ENCODE measurements at regions not wholly inside any gene's neighbourhood (a gene's known extent, or its start where the extent isn't known, plus 50 kb on each side); places are given as distances from the start of the nearest gene placed in this dataset.

DNA sequence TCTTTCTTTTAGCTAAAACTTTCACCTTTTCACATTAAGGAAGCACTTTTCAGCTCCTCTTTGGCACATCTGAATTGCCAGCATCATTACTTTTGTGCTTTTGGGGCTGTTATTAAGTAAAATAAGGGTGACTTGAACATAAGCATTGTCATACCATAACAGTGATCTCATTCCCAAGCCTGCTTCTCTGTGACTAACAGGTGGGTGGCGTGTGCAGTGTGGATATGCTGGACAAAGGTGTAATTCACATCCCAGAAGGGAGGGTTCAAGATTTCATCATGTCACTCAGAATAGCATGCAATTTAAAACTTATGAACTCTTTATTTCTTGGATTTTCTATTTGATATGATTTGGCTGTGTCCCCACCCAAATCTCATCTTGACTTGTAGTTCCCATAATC, 517.4 kb upstream of the MKI67 start:
- Histone ChIP-seq H2AFZ (ENCODE audit: low read depth, low read length) (no peak overlapping the region), H2BK15ac (ENCODE audit: low read depth, poor library complexity, severe bottlenecking) (no peak overlapping the region), H2BK5ac (ENCODE audit: low read depth, low read length, poor library complexity, severe bottlenecking) (no peak overlapping the region), H3K18ac (ENCODE audit: low read depth in 1 of 2, low read length in 2 of 2) (no peak overlapping the region), H3K36me3 (ENCODE audit: control insufficient read depth in 1 of 2, insufficient read depth in 2 of 2, low read depth in 1 of 2, low read length in 2 of 2) (no peaks in the 10 kb centered on the region), H2BK120ac (ENCODE audit: low read depth, low read length) (no peak overlapping the region), H3K27ac (ENCODE audit: low read length, poor library complexity, severe bottlenecking) (no peak overlapping the region), H2BK12ac (ENCODE audit: low read length in 2 of 2) (no peak overlapping the region), H3K9me3 (ENCODE audit: control insufficient read depth, low read length) (peaks cover 2% of the 10 kb centered on the region), H3K4me2 (ENCODE audit: low read length, poor library complexity, severe bottlenecking) (no peak overlapping the region), H4K91ac (ENCODE audit: low read length) (no peak overlapping the region), H3K79me1 (replicated peaks; ENCODE audit: low read length, poor library complexity, severe bottlenecking) (no peaks in the 10 kb centered on the region), H3K4ac (ENCODE audit: low read depth in 1 of 2, low read length in 2 of 2) (no peak overlapping the region), H3K9ac (ENCODE audit: low read length) (no peak overlapping the region), H4K8ac (ENCODE audit: low read length) (no peak overlapping the region), H3K4me3 (ENCODE audit: insufficient read depth in 1 of 2, low read depth in 1 of 2, low read length in 2 of 2) (no peak overlapping the region), H3K14ac (ENCODE audit: low read length in 2 of 2) (no peak overlapping the region), H3K23ac (ENCODE audit: low read length in 2 of 2) (no peak overlapping the region), H3K27me3 (ENCODE audit: control insufficient read depth in 1 of 2, insufficient read depth in 1 of 2, low read length in 2 of 2) (no peaks in the 10 kb centered on the region), H3K4me1 (ENCODE audit: control insufficient read depth, insufficient read depth, low read depth, low read length) (no peaks in the 10 kb centered on the region), H2AK5ac (ENCODE audit: low read length, severe bottlenecking) (no peak overlapping the region)
- DNase-seq = no peak
- WGBS = no CpG with 5 or more reads among the region's 1 CpG

DNA sequence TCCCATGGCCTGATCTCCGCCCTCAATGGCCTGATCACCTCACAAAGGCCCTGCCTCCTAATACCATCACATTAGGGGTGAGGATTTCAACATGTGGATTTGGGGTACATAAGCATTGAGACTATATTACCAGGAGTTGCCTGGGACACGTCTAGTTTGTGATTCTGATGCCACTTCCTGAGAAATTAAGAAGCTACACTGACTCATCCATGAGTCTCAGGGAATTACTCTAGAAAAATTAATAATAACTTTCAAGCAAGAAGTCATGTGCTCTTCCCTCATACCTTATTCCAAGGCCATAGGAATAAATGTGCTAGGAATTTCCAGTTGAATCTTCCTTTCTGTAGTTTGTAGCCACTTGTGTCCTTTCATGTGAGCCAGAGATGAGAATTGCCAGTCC, 519.3 kb upstream of the MKI67 start:
- no peak overlapping the region for H2BK12ac ChIP-seq (ENCODE audit: low read length in 2 of 2)
- H2AFZ ChIP-seq (ENCODE audit: low read depth, low read length) = no peak overlapping the region
- H3K4me3 ChIP-seq (ENCODE audit: insufficient read depth in 1 of 2, low read depth in 1 of 2, low read length in 2 of 2) = no peak overlapping the region
- no peaks in the 10 kb centered on the region for H3K79me1 ChIP-seq (replicated peaks; ENCODE audit: low read length, poor library complexity, severe bottlenecking)
- no peak for DNase-seq
- H2AK5ac ChIP-seq (ENCODE audit: low read length, severe bottlenecking) = no peak overlapping the region
- H3K18ac ChIP-seq (ENCODE audit: low read depth in 1 of 2, low read length in 2 of 2) = no peak overlapping the region
- WGBS = 50% methylated on average over 1 of the region's 2 CpGs
- H3K4me2 ChIP-seq (ENCODE audit: low read length, poor library complexity, severe bottlenecking) = no peak overlapping the region
- no peak overlapping the region for H3K27ac ChIP-seq (ENCODE audit: low read length, poor library complexity, severe bottlenecking)
- no peak overlapping the region for H4K91ac ChIP-seq (ENCODE audit: low read length)
- no peak overlapping the region for H3K23ac ChIP-seq (ENCODE audit: low read length in 2 of 2)
- H2BK5ac ChIP-seq (ENCODE audit: low read depth, low read length, poor library complexity, severe bottlenecking) = no peak overlapping the region
- no peaks in the 10 kb centered on the region for H3K36me3 ChIP-seq (ENCODE audit: control insufficient read depth in 1 of 2, insufficient read depth in 2 of 2, low read depth in 1 of 2, low read length in 2 of 2)
- H3K14ac ChIP-seq (ENCODE audit: low read length in 2 of 2) = no peak overlapping the region
- no peak overlapping the region for H2BK15ac ChIP-seq (ENCODE audit: low read depth, poor library complexity, severe bottlenecking)
- no peaks in the 10 kb centered on the region for H3K9me3 ChIP-seq (ENCODE audit: control insufficient read depth, low read length)
- H2BK120ac ChIP-seq (ENCODE audit: low read depth, low read length) = no peak overlapping the region
- H3K9ac ChIP-seq (ENCODE audit: low read length) = peak overlapping the region; percentile 19
- no peak overlapping the region for H3K4ac ChIP-seq (ENCODE audit: low read depth in 1 of 2, low read length in 2 of 2)
- H3K27me3 ChIP-seq (ENCODE audit: control insufficient read depth in 1 of 2, insufficient read depth in 1 of 2, low read length in 2 of 2) = no peaks in the 10 kb centered on the region
- no peak overlapping the region for H4K8ac ChIP-seq (ENCODE audit: low read length)
- no peaks in the 10 kb centered on the region for H3K4me1 ChIP-seq (ENCODE audit: control insufficient read depth, insufficient read depth, low read depth, low read length)

DNA sequence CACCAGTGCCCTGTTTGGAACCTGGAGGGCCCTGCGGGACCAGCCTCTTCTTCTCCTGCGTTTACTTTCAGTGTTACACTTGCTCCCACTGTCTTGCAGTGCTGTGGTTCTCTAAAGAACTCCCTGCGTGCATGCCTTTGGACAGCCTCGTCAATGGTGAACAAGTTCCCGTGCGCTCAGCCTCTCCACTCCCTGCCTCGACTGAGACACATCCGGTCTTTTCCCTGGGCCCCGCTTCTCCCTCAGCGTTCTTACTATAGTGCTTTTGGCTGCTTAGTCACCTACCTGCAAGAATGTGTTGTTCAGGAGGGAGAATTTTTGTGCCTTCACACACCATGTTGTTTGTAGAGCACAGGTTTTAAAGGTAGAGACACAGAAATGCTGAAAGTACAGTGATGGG, 520.7 kb upstream of the MKI67 start:
- no peak for DNase-seq
- H3K79me1 ChIP-seq (replicated peaks; ENCODE audit: low read length, poor library complexity, severe bottlenecking) = no peaks in the 10 kb centered on the region
- H2BK5ac ChIP-seq (ENCODE audit: low read depth, low read length, poor library complexity, severe bottlenecking) = no peak overlapping the region
- no peak overlapping the region for H2AFZ ChIP-seq (ENCODE audit: low read depth, low read length)
- 83% methylated on average over 10 of the region's 10 CpGs for WGBS
- H3K4me1 ChIP-seq (ENCODE audit: control insufficient read depth, insufficient read depth, low read depth, low read length) = no peaks in the 10 kb centered on the region
- no peak overlapping the region for H3K27ac ChIP-seq (ENCODE audit: low read length, poor library complexity, severe bottlenecking)
- no peak overlapping the region for H3K18ac ChIP-seq (ENCODE audit: low read depth in 1 of 2, low read length in 2 of 2)
- H3K9me3 ChIP-seq (ENCODE audit: control insufficient read depth, low read length) = no peaks in the 10 kb centered on the region
- no peak overlapping the region for H3K9ac ChIP-seq (ENCODE audit: low read length)
- no peak overlapping the region for H2BK12ac ChIP-seq (ENCODE audit: low read length in 2 of 2)
- no peaks in the 10 kb centered on the region for H3K27me3 ChIP-seq (ENCODE audit: control insufficient read depth in 1 of 2, insufficient read depth in 1 of 2, low read length in 2 of 2)
- no peaks in the 10 kb centered on the region for H3K36me3 ChIP-seq (ENCODE audit: control insufficient read depth in 1 of 2, insufficient read depth in 2 of 2, low read depth in 1 of 2, low read length in 2 of 2)
- no peak overlapping the region for H4K91ac ChIP-seq (ENCODE audit: low read length)
- H3K4me2 ChIP-seq (ENCODE audit: low read length, poor library complexity, severe bottlenecking) = no peak overlapping the region
- H3K4ac ChIP-seq (ENCODE audit: low read depth in 1 of 2, low read length in 2 of 2) = no peak overlapping the region
- H2AK5ac ChIP-seq (ENCODE audit: low read length, severe bottlenecking) = no peak overlapping the region
- no peak overlapping the region for H3K23ac ChIP-seq (ENCODE audit: low read length in 2 of 2)
- no peak overlapping the region for H2BK120ac ChIP-seq (ENCODE audit: low read depth, low read length)
- H3K4me3 ChIP-seq (ENCODE audit: insufficient read depth in 1 of 2, low read depth in 1 of 2, low read length in 2 of 2) = no peak overlapping the region
- H2BK15ac ChIP-seq (ENCODE audit: low read depth, poor library complexity, severe bottlenecking) = no peak overlapping the region
- H3K14ac ChIP-seq (ENCODE audit: low read length in 2 of 2) = no peak overlapping the region
- no peak overlapping the region for H4K8ac ChIP-seq (ENCODE audit: low read length)

DNA sequence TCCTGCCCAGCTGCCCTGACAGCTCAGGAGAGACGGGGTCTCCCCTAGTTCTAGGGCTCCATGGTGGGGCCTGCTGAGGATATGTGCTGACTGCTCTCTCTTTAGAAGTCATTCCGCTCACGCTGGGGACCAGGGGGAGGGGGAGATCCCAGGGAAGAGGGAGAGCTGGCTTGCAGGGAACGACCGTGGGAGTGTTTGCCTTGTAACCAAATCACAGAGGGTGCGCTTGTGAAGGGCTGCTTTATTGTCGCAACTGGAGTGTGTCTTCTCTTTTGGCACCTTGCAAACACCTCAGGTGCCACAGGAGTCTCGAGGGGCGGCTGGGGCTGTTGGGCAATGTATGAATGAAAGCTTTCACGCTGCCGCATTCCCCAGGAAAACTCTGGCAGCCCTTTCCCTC, 531.3 kb upstream of the MKI67 start:
- Histone ChIP-seq H3K9me3 (ENCODE audit: control insufficient read depth, low read length) (no peaks in the 10 kb centered on the region), H3K79me1 (replicated peaks; ENCODE audit: low read length, poor library complexity, severe bottlenecking) (no peaks in the 10 kb centered on the region), H3K4me3 (ENCODE audit: insufficient read depth in 1 of 2, low read depth in 1 of 2, low read length in 2 of 2) (no peak overlapping the region), H3K4me2 (ENCODE audit: low read length, poor library complexity, severe bottlenecking) (no peak overlapping the region), H3K9ac (ENCODE audit: low read length) (no peak overlapping the region), H3K18ac (ENCODE audit: low read depth in 1 of 2, low read length in 2 of 2) (no peak overlapping the region), H2AK5ac (ENCODE audit: low read length, severe bottlenecking) (no peak overlapping the region), H3K23ac (ENCODE audit: low read length in 2 of 2) (no peak overlapping the region), H3K27me3 (ENCODE audit: control insufficient read depth in 1 of 2, insufficient read depth in 1 of 2, low read length in 2 of 2) (peaks cover 0 to 3% of the 10 kb centered on the region in 2 experiments), H4K91ac (ENCODE audit: low read length) (no peak overlapping the region), H3K4me1 (ENCODE audit: control insufficient read depth, insufficient read depth, low read depth, low read length) (no peaks in the 10 kb centered on the region), H2BK15ac (ENCODE audit: low read depth, poor library complexity, severe bottlenecking) (no peak overlapping the region), H2BK120ac (ENCODE audit: low read depth, low read length) (no peak overlapping the region), H2AFZ (ENCODE audit: low read depth, low read length) (no peak overlapping the region), H3K27ac (ENCODE audit: low read length, poor library complexity, severe bottlenecking) (no peak overlapping the region), H3K36me3 (ENCODE audit: control insufficient read depth in 1 of 2, insufficient read depth in 2 of 2, low read depth in 1 of 2, low read length in 2 of 2) (no peaks in the 10 kb centered on the region), H2BK12ac (ENCODE audit: low read length in 2 of 2) (no peak overlapping the region), H2BK5ac (ENCODE audit: low read depth, low read length, poor library complexity, severe bottlenecking) (no peak overlapping the region), H4K8ac (ENCODE audit: low read length) (no peak overlapping the region), H3K4ac (ENCODE audit: low read depth in 1 of 2, low read length in 2 of 2) (no peak overlapping the region), H3K14ac (ENCODE audit: low read length in 2 of 2) (no peak overlapping the region)
- 64% methylated on average over 11 of the region's 11 CpGs for WGBS
- no peak for DNase-seq

All from mesenchymal stem cell (in vitro differentiated cells and primary cell).